Glutamatergic neuron (in vitro differentiated cells): ENCODE measurements at regions not wholly inside any gene's neighbourhood (a gene's known extent, or its start where the extent isn't known, plus 50 kb on each side); places are given as distances from the start of the nearest gene placed in this dataset.
A peak's percentile ranks its signal among the peaks of the same experiment; 100 is the strongest.

Experiments used
- DNase-seq: peaks from one replicate; pipeline ENCODE4 v3.0.0; 2022
- H3K27ac Mint-ChIP-seq: one replicate; pipeline ENCODE4 v1.8.0; 2020; ENCODE audit warnings: mild to moderate bottlenecking, mixed read lengths, inconsistent platforms; ENCODE audit not compliant: unreplicated experiment
- H3K27me3 Mint-ChIP-seq: one replicate; pipeline ENCODE4 v1.8.0; 2020; ENCODE audit warnings: mild to moderate bottlenecking, moderate library complexity, mixed read lengths, inconsistent platforms; ENCODE audit not compliant: unreplicated experiment
- H3K36me3 Mint-ChIP-seq: one replicate; pipeline ENCODE4 v1.8.0; 2020; ENCODE audit warnings: mild to moderate bottlenecking, mixed read lengths, inconsistent platforms; ENCODE audit not compliant: unreplicated experiment
- H3K4me1 Mint-ChIP-seq: one replicate; pipeline ENCODE4 v1.8.0; 2020; ENCODE audit warnings: mild to moderate bottlenecking, low read depth, mixed read lengths, inconsistent platforms; ENCODE audit not compliant: unreplicated experiment
- H3K4me3 Mint-ChIP-seq: one replicate; pipeline ENCODE4 v1.8.0; 2020; ENCODE audit warnings: mild to moderate bottlenecking, mixed read lengths, inconsistent platforms; ENCODE audit not compliant: unreplicated experiment
- H3K9me3 Mint-ChIP-seq: one replicate; pipeline ENCODE4 v1.8.0; 2020; ENCODE audit warnings: mild to moderate bottlenecking, moderate library complexity, mixed read lengths, inconsistent platforms; ENCODE audit not compliant: unreplicated experiment
- CTCF ChIP-seq: fragments of 200-600 bp; sonication (generic); IDR thresholded peaks from one replicate; pipeline ENCODE4 v1.5.0; 2021; ENCODE audit not compliant: partially characterized antibody, unreplicated experiment

- TF ChIP-seq CTCF: no peak
- H3K27me3 Mint-ChIP-seq: peaks cover 21% of the 10 kb centered on the region
- H3K4me1 Mint-ChIP-seq: peaks cover 64% of the 10 kb centered on the region
- DNase-seq: no peak
- no peak overlapping the region for H3K4me3 Mint-ChIP-seq
- H3K27ac Mint-ChIP-seq: no peak overlapping the region
- peaks cover 4% of the 10 kb centered on the region for H3K36me3 Mint-ChIP-seq
- H3K9me3 Mint-ChIP-seq: peaks cover 14% of the 10 kb centered on the region
These were observed 70.0 kb upstream of the B3GAT1 start for GRCh38 chr11:134481933-134482527.

- Mint-ChIP-seq H3K9me3 (peaks cover 14% of the 10 kb centered on the region), H3K27ac (peak overlapping the region; percentile 99), H3K4me1 (peaks cover 73% of the 10 kb centered on the region), H3K36me3 (peaks cover 4% of the 10 kb centered on the region), H3K4me3 (no peak overlapping the region), H3K27me3 (peaks cover 23% of the 10 kb centered on the region)
- TF ChIP-seq CTCF: no peak
- no peak for DNase-seq
These were observed 69.1 kb upstream of the B3GAT1 start for GRCh38 chr11:134481135-134481534.

DNA sequence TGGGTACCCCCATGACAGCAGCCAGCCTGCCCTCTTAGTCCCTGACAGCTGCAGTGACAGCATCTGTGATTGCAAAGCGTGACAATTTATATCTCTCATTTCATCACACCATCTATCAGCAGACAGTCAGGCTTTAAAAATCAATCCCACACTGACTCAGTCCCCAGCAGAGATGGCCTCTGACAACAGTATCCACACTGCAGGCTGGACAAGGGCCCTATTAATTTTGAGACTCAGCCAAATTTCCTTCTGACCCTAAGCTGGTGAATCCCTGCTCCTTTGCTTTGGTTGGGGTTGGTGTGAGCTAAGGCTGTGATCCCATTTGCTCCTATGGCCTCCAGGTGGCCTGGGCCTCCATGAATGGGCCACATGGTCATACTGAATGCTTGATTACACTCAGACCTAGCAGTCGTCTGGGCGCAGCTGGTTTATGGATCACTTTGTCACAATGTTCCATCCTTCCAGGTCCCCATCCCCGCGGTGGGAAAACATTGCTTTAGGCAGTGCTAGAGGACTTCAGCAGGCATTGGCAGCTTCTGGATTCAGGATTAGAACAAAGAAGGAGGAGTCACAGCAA, 68.2 kb upstream of the B3GAT1 start:
- Mint-ChIP-seq H3K4me1 (peaks cover 73% of the 10 kb centered on the region), H3K4me3 (peak overlapping the region; percentile 62), H3K27me3 (peaks cover 23% of the 10 kb centered on the region), H3K36me3 (peaks cover 4% of the 10 kb centered on the region), H3K9me3 (peaks cover 17% of the 10 kb centered on the region), H3K27ac (peak overlapping the region; percentile 99)
- peak; percentile 83 for DNase-seq
- TF ChIP-seq CTCF: no peak

- TF ChIP-seq CTCF: no peak
- peaks cover 74% of the 10 kb centered on the region for H3K4me1 Mint-ChIP-seq
- peaks cover 19% of the 10 kb centered on the region for H3K9me3 Mint-ChIP-seq
- peak overlapping the region; percentile 62 for H3K4me3 Mint-ChIP-seq
- peak overlapping the region; percentile 99 for H3K27ac Mint-ChIP-seq
- H3K36me3 Mint-ChIP-seq: peaks cover 1% of the 10 kb centered on the region
- DNase-seq: no peak
- H3K27me3 Mint-ChIP-seq: peaks cover 23% of the 10 kb centered on the region
These were observed 67.4 kb upstream of the B3GAT1 start for GRCh38 chr11:134479206-134480135.
